Brain microvascular endothelial cell (primary cell): ENCODE measurements at regions not wholly inside any gene's neighbourhood (a gene's known extent, or its start where the extent isn't known, plus 50 kb on each side); places are given as distances from the start of the nearest gene placed in this dataset.

Source experiments
- DNase-seq: peaks from one replicate; pipeline ENCODE4 v3.0.0-alpha.2; 2020
- H3K27ac ChIP-seq: fragments of 250-450 bp; sonication (Bioruptor Pico); 2 replicates; pipeline ENCODE4 v1.5.1; 2020; ENCODE audit warnings: mild to moderate bottlenecking, moderate library complexity
- H3K27me3 ChIP-seq: fragments of 250-450 bp; sonication (Bioruptor Pico); replicated peaks from 2 replicates; pipeline ENCODE4 v1.5.1; 2020; ENCODE audit warnings: mild to moderate bottlenecking
- H3K36me3 ChIP-seq: fragments of 250-450 bp; sonication (Bioruptor Pico); replicated peaks from 2 replicates; pipeline ENCODE4 v1.5.1; 2020; ENCODE audit warnings: mild to moderate bottlenecking
- H3K4me3 ChIP-seq: 2 replicates; pipeline ENCODE4 v1.5.1; 2011; ENCODE audit warnings: low read depth, mild to moderate bottlenecking, control low read depth, low read length, moderate library complexity
- in situ Hi-C: cut with HindIII; loops from 2 replicates; pipeline ENCODE4 v1.10.0; 2017; ENCODE audit warnings: low sequenced_read_pairs, low pct_ligation_motif_present
- TF ChIP-seq, protein P1 (sequence below): IDR thresholded peaks from 2 replicates; pipeline ENCODE4 v1.5.1; 2011; ENCODE audit warnings: low read depth, mild to moderate bottlenecking, moderate library complexity, low read length, control low read depth, inconsistent platforms; ENCODE audit errors: missing control alignments

DNA sequence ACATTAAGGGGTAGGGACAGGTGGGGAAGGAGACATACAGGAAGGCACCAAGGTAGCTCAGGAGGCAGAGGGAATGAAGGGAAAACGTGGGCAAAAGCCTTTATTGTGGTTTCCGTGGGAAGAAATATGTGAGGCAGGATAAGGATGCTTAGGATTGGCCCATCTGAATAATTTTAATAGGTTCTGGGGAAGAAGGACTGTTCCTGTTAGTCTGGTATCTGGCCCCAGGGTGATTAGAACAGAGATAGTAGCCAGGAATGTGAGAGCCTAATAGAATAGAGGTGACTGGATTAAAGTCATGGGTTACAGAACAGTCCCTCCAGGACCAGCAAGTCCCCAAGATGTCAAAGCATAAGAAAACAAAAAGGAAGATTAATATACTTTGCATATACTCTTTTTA is 545.2 kb upstream of the CAMK1G start:
- TF ChIP-seq, protein P1, sequence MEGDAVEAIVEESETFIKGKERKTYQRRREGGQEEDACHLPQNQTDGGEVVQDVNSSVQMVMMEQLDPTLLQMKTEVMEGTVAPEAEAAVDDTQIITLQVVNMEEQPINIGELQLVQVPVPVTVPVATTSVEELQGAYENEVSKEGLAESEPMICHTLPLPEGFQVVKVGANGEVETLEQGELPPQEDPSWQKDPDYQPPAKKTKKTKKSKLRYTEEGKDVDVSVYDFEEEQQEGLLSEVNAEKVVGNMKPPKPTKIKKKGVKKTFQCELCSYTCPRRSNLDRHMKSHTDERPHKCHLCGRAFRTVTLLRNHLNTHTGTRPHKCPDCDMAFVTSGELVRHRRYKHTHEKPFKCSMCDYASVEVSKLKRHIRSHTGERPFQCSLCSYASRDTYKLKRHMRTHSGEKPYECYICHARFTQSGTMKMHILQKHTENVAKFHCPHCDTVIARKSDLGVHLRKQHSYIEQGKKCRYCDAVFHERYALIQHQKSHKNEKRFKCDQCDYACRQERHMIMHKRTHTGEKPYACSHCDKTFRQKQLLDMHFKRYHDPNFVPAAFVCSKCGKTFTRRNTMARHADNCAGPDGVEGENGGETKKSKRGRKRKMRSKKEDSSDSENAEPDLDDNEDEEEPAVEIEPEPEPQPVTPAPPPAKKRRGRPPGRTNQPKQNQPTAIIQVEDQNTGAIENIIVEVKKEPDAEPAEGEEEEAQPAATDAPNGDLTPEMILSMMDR, result no peak
- in situ Hi-C loops, result no loop called here
- Histone ChIP-seq H3K27me3 (no peaks in the 10 kb centered on the region), H3K36me3 (no peaks in the 10 kb centered on the region), H3K4me3 (no peak overlapping the region), H3K27ac (no peak overlapping the region)
- no peak for DNase-seq

DNA sequence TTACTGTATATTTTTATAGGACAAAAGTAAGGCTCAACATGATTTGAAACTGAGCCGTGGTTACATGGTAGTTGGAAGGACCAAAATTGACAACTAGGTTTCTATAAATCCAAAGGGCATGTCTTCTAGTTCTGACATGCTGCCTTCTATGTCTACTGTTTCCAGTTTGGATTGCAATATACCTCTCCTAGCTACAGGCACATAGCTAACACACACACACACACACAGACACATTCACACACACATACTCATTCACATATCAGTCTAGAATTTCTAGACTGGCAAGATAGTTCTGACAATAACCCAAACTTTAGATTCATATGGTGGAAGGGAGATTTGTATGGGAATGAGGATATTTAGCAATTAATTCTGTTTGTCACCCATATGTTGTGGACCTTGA is 544.8 kb upstream of the CAMK1G start:
- H3K27ac ChIP-seq, result no peak overlapping the region
- in situ Hi-C loops, result no loop called here
- no peak overlapping the region for H3K4me3 ChIP-seq
- DNase-seq, result no peak
- H3K27me3 ChIP-seq, result no peaks in the 10 kb centered on the region
- TF ChIP-seq, protein P1, result no peak
- H3K36me3 ChIP-seq, result no peaks in the 10 kb centered on the region

DNA sequence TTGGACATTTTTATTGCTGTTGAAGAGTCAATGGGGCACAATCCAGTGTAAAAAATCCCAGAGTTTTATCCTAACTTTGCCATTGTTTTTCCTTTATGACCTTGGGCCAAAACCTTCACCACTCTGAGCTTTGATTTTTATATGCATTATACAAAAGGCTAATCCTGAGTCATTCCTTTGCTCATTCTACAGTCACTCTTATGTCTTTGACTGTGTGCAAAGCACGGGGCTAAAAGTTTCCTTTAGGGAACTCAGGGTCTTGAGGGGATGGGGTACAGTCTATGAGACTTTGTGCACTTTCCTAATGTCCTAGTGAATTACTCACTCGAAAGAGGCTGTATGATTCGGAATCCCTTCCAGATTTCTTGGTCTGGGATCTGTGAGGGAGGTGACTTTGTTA is 543.2 kb upstream of the CAMK1G start:
- DNase-seq, result no peak
- in situ Hi-C loops, result no loop called here

DNA sequence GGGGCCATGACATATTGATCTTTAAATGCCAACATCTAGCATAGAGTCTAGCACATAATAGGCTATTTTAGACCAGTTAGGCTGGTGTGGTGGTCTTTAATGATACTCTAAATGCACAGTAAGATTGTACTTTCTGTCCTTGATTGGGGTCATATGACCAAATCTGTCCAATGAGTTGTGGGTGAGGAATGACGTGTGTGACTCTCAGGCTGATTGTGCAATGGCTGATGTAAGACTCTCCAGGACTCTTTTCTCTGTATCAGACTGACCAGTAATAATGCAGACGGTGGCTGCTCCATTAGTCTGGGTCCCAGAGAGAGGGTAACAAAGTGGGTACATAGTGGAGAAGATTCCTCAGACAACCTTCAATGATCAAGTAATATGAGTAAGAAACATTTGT is 541.6 kb upstream of the CAMK1G start:
- no peak overlapping the region for H3K27ac ChIP-seq
- in situ Hi-C loops, result no loop called here
- H3K4me3 ChIP-seq, result no peak overlapping the region
- no peaks in the 10 kb centered on the region for H3K36me3 ChIP-seq
- TF ChIP-seq, protein P1, result no peak
- DNase-seq, result no peak
- H3K27me3 ChIP-seq, result no peaks in the 10 kb centered on the region

More for the DNA sequence above, 543.2 kb upstream of the CAMK1G start:
- Histone ChIP-seq H3K27ac (no peak overlapping the region), H3K36me3 (no peaks in the 10 kb centered on the region), H3K4me3 (no peak overlapping the region), H3K27me3 (no peaks in the 10 kb centered on the region)
- TF ChIP-seq, protein P1, result no peak

DNA sequence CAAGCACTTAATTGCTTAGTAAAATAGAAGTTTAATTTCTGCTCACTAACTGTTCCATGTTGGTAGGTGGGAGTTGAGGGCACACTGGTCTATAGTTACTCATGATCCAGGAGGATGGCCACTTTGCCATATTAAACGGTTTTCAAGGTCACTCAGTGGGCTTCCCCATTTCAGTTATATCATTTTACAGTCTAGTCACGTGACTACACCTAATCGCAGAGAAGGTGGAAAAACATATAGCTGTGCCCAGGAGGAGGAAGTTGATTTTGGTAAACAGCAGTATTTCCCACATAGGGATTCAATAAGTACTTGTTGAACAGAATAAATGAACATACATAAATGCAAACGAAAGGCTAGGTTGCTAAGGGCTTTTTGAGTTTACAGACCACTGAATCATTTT is 541.1 kb upstream of the CAMK1G start:
- H3K36me3 ChIP-seq, result no peaks in the 10 kb centered on the region
- H3K4me3 ChIP-seq, result no peak overlapping the region
- no peak overlapping the region for H3K27ac ChIP-seq
- no peaks in the 10 kb centered on the region for H3K27me3 ChIP-seq
- TF ChIP-seq, protein P1, result no peak
- in situ Hi-C loops, result no loop called here
- DNase-seq, result no peak

DNA sequence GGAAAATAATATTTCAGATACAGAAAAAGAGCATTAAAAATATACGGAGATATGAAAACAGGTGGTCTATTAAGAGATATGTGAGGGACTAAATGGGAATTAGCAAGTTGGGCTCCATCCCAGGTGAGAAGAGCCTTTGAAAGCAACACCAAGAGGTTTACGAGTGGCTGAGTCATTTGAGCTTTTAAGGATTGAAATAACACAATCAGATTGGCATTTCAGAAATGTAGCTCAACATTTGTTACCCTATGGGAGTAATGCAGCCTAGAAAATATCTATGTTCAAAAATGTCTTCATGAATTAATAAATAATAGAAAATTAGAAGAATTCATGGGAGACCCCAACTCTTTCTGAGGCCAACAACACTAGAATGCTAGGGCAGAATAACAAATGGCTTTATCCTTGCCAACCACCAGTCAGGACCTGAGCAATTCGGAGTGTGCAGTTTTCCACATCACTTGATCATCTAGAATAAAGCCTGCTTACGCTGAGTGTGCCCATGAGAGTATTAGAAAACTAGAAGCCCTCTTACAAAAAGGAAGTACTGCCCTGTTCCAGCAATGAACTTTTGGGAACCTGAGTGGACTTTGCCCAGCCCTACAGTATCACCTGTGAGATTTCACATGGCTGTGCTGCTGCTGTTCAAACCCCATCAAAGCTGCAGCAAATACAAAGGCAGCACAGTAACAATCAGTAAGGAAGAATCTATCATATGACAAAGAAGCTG is 538.0 kb upstream of the CAMK1G start:
- DNase-seq, result no peak
- in situ Hi-C loops, result no loop called here
- H3K27ac ChIP-seq, result no peak overlapping the region
- no peaks in the 10 kb centered on the region for H3K27me3 ChIP-seq
- H3K4me3 ChIP-seq, result no peak overlapping the region
- TF ChIP-seq, protein P1, result no peak
- H3K36me3 ChIP-seq, result no peaks in the 10 kb centered on the region
